ENCODE measurements at regions not wholly inside any gene's neighbourhood (a gene's known extent, or its start where the extent isn't known, plus 50 kb on each side); places are given as distances from the start of the nearest gene placed in this dataset.

DNA sequence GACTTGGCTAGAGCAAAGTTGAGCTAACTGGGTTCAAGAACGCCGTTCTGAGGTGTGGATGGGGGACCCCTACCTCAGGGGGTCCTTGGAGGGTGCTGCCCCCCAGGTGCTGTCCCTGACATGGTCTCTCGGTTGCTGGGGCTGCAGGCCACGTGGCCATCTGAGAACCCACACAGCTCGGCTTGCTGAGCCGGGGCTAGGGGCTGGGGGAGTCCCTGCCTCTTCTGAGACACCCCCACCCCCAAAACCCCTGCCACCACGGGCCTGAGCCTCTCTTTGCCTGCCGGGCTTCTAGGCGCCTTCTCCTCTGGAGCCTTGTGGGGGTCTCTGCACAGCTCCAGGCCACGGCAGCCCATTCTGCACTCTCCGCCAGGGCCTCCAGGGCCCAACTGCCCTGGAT, 52.0 kb upstream of the LAMA1 start:
- CTCF ChIA-PET, result interaction anchor here (0.9 to 4.0 kb wide), 3 partner anchors 12 to 249 kb away, joined by 3 to 15 read pairs (median 4); no protein-coding TSS in a partner anchor
- POLR2A ChIA-PET, result no interaction called here

DNA sequence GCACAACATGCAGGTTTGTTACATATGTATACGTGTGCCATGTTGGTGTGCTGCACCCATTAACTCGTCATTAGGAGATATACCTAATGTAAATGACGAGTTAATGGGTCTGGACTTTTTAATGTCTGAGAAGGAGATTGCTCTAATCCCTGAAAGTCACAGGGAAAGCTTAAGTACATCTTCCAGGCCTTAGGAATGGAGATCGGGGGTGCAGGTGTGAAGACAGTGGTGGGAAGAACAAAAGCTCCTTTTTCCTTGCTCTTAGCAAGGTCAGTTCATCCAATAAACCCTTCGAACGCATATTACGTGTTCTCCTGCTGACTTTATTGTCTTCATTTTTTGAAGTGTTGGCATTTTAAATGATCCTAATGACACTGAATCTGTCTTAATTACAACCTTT, 50.8 kb upstream of the LAMA1 start:
- TF ChIP-seq, protein P1, sequence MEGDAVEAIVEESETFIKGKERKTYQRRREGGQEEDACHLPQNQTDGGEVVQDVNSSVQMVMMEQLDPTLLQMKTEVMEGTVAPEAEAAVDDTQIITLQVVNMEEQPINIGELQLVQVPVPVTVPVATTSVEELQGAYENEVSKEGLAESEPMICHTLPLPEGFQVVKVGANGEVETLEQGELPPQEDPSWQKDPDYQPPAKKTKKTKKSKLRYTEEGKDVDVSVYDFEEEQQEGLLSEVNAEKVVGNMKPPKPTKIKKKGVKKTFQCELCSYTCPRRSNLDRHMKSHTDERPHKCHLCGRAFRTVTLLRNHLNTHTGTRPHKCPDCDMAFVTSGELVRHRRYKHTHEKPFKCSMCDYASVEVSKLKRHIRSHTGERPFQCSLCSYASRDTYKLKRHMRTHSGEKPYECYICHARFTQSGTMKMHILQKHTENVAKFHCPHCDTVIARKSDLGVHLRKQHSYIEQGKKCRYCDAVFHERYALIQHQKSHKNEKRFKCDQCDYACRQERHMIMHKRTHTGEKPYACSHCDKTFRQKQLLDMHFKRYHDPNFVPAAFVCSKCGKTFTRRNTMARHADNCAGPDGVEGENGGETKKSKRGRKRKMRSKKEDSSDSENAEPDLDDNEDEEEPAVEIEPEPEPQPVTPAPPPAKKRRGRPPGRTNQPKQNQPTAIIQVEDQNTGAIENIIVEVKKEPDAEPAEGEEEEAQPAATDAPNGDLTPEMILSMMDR (IDR thresholded peaks at IDR 0.05; ENCODE audit: insufficient read depth, low read length, missing control alignments), result no peak
- POLR2A ChIA-PET, result no interaction called here
- no peak overlapping the region for H3K4me3 ChIP-seq (ENCODE audit: low read depth, low read length)
- no peak for DNase-seq (ENCODE audit: low read depth, low spot score)
- CTCF ChIA-PET, result interaction anchor here (0.6 to 4.0 kb wide), 3 partner anchors 9 to 248 kb away, joined by 3 to 15 read pairs (median 3); no protein-coding TSS in a partner anchor

More for the DNA sequence above, 52.0 kb upstream of the LAMA1 start:
- TF ChIP-seq, protein P1 (IDR thresholded peaks at IDR 0.05; ENCODE audit: insufficient read depth, low read length, missing control alignments), result no peak
- DNase-seq (ENCODE audit: low read depth, low spot score), result no peak
- no peak overlapping the region for H3K4me3 ChIP-seq (ENCODE audit: low read depth, low read length)

All from AG04449 (cell line).